ENCODE measurements at regions not wholly inside any gene's neighbourhood (a gene's known extent, or its start where the extent isn't known, plus 50 kb on each side); places are given as distances from the start of the nearest gene placed in this dataset.

GRCh38 chr10:33523236-33523792, 188.8 kb upstream of the NRP1 start:
- TF ChIP-seq, protein P1, sequence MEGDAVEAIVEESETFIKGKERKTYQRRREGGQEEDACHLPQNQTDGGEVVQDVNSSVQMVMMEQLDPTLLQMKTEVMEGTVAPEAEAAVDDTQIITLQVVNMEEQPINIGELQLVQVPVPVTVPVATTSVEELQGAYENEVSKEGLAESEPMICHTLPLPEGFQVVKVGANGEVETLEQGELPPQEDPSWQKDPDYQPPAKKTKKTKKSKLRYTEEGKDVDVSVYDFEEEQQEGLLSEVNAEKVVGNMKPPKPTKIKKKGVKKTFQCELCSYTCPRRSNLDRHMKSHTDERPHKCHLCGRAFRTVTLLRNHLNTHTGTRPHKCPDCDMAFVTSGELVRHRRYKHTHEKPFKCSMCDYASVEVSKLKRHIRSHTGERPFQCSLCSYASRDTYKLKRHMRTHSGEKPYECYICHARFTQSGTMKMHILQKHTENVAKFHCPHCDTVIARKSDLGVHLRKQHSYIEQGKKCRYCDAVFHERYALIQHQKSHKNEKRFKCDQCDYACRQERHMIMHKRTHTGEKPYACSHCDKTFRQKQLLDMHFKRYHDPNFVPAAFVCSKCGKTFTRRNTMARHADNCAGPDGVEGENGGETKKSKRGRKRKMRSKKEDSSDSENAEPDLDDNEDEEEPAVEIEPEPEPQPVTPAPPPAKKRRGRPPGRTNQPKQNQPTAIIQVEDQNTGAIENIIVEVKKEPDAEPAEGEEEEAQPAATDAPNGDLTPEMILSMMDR (IDR thresholded peaks at IDR 0.05; ENCODE audit: low read depth, low read length, missing control alignments): no peak
- DNase-seq (ENCODE audit: extremely low read depth, low read depth): no peak
- no peak overlapping the region for H3K4me3 ChIP-seq (replicated peaks; ENCODE audit: low read depth, low read length)

- no peak for DNase-seq (ENCODE audit: extremely low read depth, low read depth)
- no peak overlapping the region for H3K4me3 ChIP-seq (replicated peaks; ENCODE audit: low read depth, low read length)
- TF ChIP-seq, protein P1 (IDR thresholded peaks at IDR 0.05; ENCODE audit: low read depth, low read length, missing control alignments): no peak
These were observed 187.4 kb upstream of the NRP1 start for GRCh38 chr10:33521904-33522303.

GRCh38 chr10:33521062-33521461, 186.6 kb upstream of the NRP1 start:
- TF ChIP-seq, protein P1 (IDR thresholded peaks at IDR 0.05; ENCODE audit: low read depth, low read length, missing control alignments): no peak
- H3K4me3 ChIP-seq (replicated peaks; ENCODE audit: low read depth, low read length): no peak overlapping the region
- no peak for DNase-seq (ENCODE audit: extremely low read depth, low read depth)

GRCh38 chr10:33520223-33520622, 185.8 kb upstream of the NRP1 start:
- no peak for DNase-seq (ENCODE audit: extremely low read depth, low read depth)
- TF ChIP-seq, protein P1 (IDR thresholded peaks at IDR 0.05; ENCODE audit: low read depth, low read length, missing control alignments): no peak

GRCh38 chr10:33519130-33519860, 184.8 kb upstream of the NRP1 start:
- H3K4me3 ChIP-seq (replicated peaks; ENCODE audit: low read depth, low read length): no peak overlapping the region
- no peak for DNase-seq (ENCODE audit: extremely low read depth, low read depth)
- TF ChIP-seq, protein P1 (IDR thresholded peaks at IDR 0.05; ENCODE audit: low read depth, low read length, missing control alignments): no peak

More at GRCh38 chr10:33520223-33520622, 185.8 kb upstream of the NRP1 start:
- no peak overlapping the region for H3K4me3 ChIP-seq (replicated peaks; ENCODE audit: low read depth, low read length)

DNA sequence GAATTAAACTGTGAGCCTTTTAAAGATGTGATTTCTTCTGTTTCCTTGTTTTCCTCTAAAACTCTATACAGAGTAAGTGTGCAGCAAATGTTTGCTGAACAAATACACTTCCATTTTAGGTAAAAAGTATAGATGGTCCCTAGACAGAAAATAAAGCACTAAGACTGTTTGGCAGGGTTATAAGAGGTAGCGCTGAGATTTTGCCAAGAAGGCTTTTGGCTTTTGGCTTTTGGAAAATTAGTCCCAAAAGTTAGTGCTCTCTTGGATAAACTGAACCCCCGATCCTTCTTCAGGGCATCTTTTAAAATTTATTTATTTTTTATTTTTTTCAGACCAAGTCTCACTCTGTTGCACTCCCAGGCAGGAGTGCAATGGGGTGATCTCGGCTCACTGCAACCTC, 175.7 kb upstream of the NRP1 start:
- H3K4me3 ChIP-seq (replicated peaks; ENCODE audit: low read depth, low read length): no peak overlapping the region
- no peak for DNase-seq (ENCODE audit: extremely low read depth, low read depth)
- TF ChIP-seq, protein P1 (IDR thresholded peaks at IDR 0.05; ENCODE audit: low read depth, low read length, missing control alignments): no peak
